MM.1S (cell line): ENCODE measurements at regions not wholly inside any gene's neighbourhood (a gene's known extent, or its start where the extent isn't known, plus 50 kb on each side); places are given as distances from the start of the nearest gene placed in this dataset.

ENCODE experiments used
- DNase-seq: peaks from one replicate; pipeline ENCODE4 v3.0.0-alpha.2; 2015
- H2AFZ ChIP-seq: fragments of 300-600 bp; sonication (generic); 2 replicates; pipeline ENCODE4 v1.6.0; 2016; ENCODE audit warnings: antibody characterized with exemption, low read length
- H3F3A ChIP-seq: fragments of 300-600 bp; sonication (generic); 2 replicates; pipeline ENCODE4 v1.6.1; 2016; ENCODE audit warnings: mild to moderate bottlenecking, antibody characterized with exemption, low read length, moderate library complexity, mixed read lengths; ENCODE audit not compliant: insufficient read depth
- H3K27ac ChIP-seq: fragments of 300-600 bp; sonication (generic); 2 replicates; pipeline ENCODE4 v1.5.1; 2016; ENCODE audit warnings: mild to moderate bottlenecking, low read length
- H3K27me3 ChIP-seq: fragments of 300-600 bp; sonication (generic); replicated peaks from 2 replicates; pipeline ENCODE4 v1.6.0; 2016; ENCODE audit warnings: low read length; ENCODE audit not compliant: insufficient read depth
- H3K36me3 ChIP-seq: fragments of 300-600 bp; sonication (generic); replicated peaks from 2 replicates; pipeline ENCODE4 v1.6.1; 2016; ENCODE audit warnings: mild to moderate bottlenecking, low read length, mixed read lengths; ENCODE audit not compliant: insufficient read depth
- H3K4me1 ChIP-seq: fragments of 300-600 bp; sonication (generic); 2 replicates; pipeline ENCODE4 v1.6.1; 2016; ENCODE audit warnings: low read length, mixed read lengths
- H3K4me2 ChIP-seq: fragments of 300-600 bp; sonication (generic); 2 replicates; pipeline ENCODE4 v1.6.0; 2016; ENCODE audit warnings: low read depth, low read length
- H3K4me3 ChIP-seq: fragments of 300-600 bp; sonication (generic); 2 replicates; pipeline ENCODE4 v1.5.1; 2016; ENCODE audit warnings: low read length, mixed read lengths
- H3K79me2 ChIP-seq: fragments of 300-600 bp; sonication (generic); 2 replicates; pipeline ENCODE4 v1.6.1; 2016; ENCODE audit warnings: mixed run types, low read length, mixed read lengths
- H3K9ac ChIP-seq: fragments of 300-600 bp; sonication (generic); 2 replicates; pipeline ENCODE4 v1.6.1; 2016; ENCODE audit warnings: low read length, mixed read lengths
- H3K9me2 ChIP-seq: fragments of 300-600 bp; sonication (generic); replicated peaks from 2 replicates; pipeline ENCODE4 v1.6.1; 2016; ENCODE audit warnings: mild to moderate bottlenecking, low read length, mixed read lengths; ENCODE audit not compliant: insufficient read depth
- H3K9me3 ChIP-seq: fragments of 300-600 bp; sonication (generic); replicated peaks from 2 replicates; pipeline ENCODE4 v1.6.1; 2016; ENCODE audit warnings: mild to moderate bottlenecking, low read length, mixed read lengths; ENCODE audit not compliant: insufficient read depth
- H4K20me1 ChIP-seq: fragments of 300-600 bp; sonication (generic); 2 replicates; pipeline ENCODE4 v1.6.1; 2016; ENCODE audit warnings: mild to moderate bottlenecking, low read length, moderate library complexity, mixed read lengths; ENCODE audit not compliant: insufficient read depth
- EZH2 ChIP-seq: fragments of 300-600 bp; sonication (generic); optimal IDR thresholded peaks from 2 replicates; pipeline ENCODE3; 2017; ENCODE audit warnings: low read depth, mild to moderate bottlenecking, antibody characterized with exemption, low read length, mixed read lengths
- EZH2phosphoT487 ChIP-seq: fragments of 300-600 bp; sonication (generic); IDR thresholded peaks from 2 replicates; pipeline ENCODE4 v1.6.1; 2018; ENCODE audit warnings: antibody characterized with exemption, low read length
- TF ChIP-seq, protein P1 (sequence below): fragments of 300-600 bp; sonication (generic); IDR thresholded peaks from 2 replicates; pipeline ENCODE4 v1.5.1; 2016; ENCODE audit warnings: antibody characterized with exemption, low read length, mixed read lengths

DNA sequence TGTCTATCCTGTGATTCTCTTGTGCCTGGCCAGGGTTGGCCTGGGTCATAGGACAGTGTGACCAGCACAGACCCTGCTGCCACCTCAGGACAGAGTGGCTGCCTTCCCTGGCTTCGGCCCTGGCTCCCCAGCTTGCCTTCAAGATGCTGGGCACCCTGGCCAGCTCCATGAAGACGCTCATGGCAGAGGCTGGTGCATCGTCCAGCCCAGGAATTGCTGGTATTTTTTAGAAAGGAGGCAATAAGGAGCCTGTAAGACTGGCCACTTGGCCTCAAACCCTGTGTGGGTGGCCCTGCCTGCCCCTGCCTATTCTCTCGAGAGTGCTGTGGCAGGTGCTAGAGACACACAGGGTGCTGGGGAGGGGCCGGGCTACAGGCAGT is 70.4 kb upstream of the ACTRT2 start:
- no peak for DNase-seq
- Histone ChIP-seq H3F3A (no peaks in the 10 kb centered on the region), H3K27ac (no peak overlapping the region), H3K9me2 (no peaks in the 10 kb centered on the region), H3K9ac (no peak overlapping the region), H4K20me1 (no peaks in the 10 kb centered on the region), H3K79me2 (no peaks in the 10 kb centered on the region), H3K36me3 (no peaks in the 10 kb centered on the region), H3K27me3 (peaks cover 77% of the 10 kb centered on the region), H3K4me2 (no peak overlapping the region), H3K4me3 (no peak overlapping the region), H2AFZ (no peak overlapping the region), H3K4me1 (no peaks in the 10 kb centered on the region), H3K9me3 (no peaks in the 10 kb centered on the region)
- no peak for TF ChIP-seq EZH2
- TF ChIP-seq EZH2phosphoT487: no peak
- TF ChIP-seq, protein P1, sequence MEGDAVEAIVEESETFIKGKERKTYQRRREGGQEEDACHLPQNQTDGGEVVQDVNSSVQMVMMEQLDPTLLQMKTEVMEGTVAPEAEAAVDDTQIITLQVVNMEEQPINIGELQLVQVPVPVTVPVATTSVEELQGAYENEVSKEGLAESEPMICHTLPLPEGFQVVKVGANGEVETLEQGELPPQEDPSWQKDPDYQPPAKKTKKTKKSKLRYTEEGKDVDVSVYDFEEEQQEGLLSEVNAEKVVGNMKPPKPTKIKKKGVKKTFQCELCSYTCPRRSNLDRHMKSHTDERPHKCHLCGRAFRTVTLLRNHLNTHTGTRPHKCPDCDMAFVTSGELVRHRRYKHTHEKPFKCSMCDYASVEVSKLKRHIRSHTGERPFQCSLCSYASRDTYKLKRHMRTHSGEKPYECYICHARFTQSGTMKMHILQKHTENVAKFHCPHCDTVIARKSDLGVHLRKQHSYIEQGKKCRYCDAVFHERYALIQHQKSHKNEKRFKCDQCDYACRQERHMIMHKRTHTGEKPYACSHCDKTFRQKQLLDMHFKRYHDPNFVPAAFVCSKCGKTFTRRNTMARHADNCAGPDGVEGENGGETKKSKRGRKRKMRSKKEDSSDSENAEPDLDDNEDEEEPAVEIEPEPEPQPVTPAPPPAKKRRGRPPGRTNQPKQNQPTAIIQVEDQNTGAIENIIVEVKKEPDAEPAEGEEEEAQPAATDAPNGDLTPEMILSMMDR: no peak

DNA sequence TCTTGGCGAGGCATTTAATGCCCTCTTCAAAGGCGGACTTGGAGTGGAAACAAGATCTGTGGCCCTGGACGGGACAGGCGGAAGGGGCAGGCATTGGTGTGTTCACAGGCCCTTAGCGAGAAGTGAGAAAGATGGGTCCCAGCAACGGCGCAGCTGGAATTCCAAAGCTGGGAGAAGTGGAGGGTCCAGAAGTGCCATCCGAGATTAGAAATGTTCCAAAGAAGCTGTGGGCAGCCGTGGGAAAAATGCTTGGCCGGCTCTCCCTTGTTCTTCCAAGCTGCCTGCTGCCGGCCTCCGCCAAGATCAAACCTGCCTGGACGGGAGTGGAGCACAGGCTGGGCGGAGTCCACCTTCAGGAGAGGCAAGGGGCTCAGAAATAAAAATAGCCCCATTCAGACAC is 69.4 kb upstream of the ACTRT2 start:
- H3K9me3 ChIP-seq: no peaks in the 10 kb centered on the region

DNA sequence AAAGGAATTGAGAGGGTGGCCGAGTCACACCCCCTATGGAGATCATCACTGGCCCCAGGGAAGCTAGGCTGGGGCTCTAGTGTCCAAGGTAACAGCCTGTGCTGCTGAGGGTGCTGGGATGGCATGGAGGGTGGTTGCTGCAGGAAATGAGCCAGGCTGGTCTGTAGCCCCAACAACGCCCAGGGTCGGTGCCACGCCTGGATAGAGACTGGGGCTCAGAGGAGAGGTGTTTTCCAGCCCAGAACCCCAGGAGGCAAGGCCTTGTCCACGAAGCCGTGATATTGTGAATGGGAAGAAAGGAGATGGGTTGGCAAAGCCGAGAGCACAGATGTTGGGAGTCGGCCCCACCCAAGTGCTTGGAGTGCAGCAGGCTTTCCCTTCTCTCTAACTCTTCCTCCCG is 68.9 kb upstream of the ACTRT2 start:
- H3K4me3 ChIP-seq: no peak overlapping the region
- H3K4me2 ChIP-seq: no peak overlapping the region
- H3K27ac ChIP-seq: no peak overlapping the region
- H3K4me1 ChIP-seq: no peaks in the 10 kb centered on the region
- no peak for DNase-seq
- H3K9me3 ChIP-seq: no peaks in the 10 kb centered on the region
- H2AFZ ChIP-seq: no peak overlapping the region
- H3K36me3 ChIP-seq: no peaks in the 10 kb centered on the region
- peaks cover 71% of the 10 kb centered on the region for H3K27me3 ChIP-seq
- H3K79me2 ChIP-seq: no peaks in the 10 kb centered on the region
- H3K9ac ChIP-seq: no peak overlapping the region
- H4K20me1 ChIP-seq: no peaks in the 10 kb centered on the region
- TF ChIP-seq EZH2phosphoT487 (no peak), EZH2 (no peak)
- TF ChIP-seq, protein P1: no peak
- H3F3A ChIP-seq: no peaks in the 10 kb centered on the region
- no peaks in the 10 kb centered on the region for H3K9me2 ChIP-seq

More for the DNA sequence above, 69.4 kb upstream of the ACTRT2 start:
- Histone ChIP-seq H4K20me1 (no peaks in the 10 kb centered on the region), H3K79me2 (no peaks in the 10 kb centered on the region), H2AFZ (no peak overlapping the region), H3F3A (no peaks in the 10 kb centered on the region), H3K9ac (no peak overlapping the region), H3K4me1 (no peaks in the 10 kb centered on the region), H3K27ac (no peak overlapping the region), H3K9me2 (no peaks in the 10 kb centered on the region), H3K4me2 (no peak overlapping the region), H3K4me3 (no peak overlapping the region), H3K36me3 (no peaks in the 10 kb centered on the region), H3K27me3 (peaks cover 71% of the 10 kb centered on the region)
- DNase-seq: no peak
- no peak for TF ChIP-seq EZH2
- TF ChIP-seq, protein P1: no peak
- TF ChIP-seq EZH2phosphoT487: no peak

DNA sequence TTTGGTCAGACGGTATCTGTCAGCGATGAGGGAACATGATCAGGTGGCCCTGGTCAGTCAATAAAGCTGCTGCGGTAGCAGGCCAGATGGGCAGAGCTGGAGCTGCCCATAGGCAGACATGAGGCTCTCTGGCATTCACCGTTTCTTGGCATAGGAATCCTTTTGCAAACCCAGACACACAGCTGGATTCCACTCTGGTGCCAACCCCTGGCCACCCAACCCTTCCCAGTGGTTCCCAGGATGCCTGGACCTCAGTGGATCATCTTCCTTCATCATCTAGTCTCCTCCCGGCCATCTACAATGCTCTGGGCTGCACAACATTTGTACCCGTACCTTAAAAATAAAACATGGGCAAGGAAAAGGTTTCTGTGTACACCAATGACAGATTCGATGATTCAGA is 68.3 kb upstream of the ACTRT2 start:
- H3K9me3 ChIP-seq: no peaks in the 10 kb centered on the region
- peaks cover 70% of the 10 kb centered on the region for H3K27me3 ChIP-seq

More for the DNA sequence above, 68.3 kb upstream of the ACTRT2 start:
- no peak for DNase-seq
- Histone ChIP-seq H3K4me1 (no peaks in the 10 kb centered on the region), H3K27ac (no peak overlapping the region), H3K4me3 (no peak overlapping the region), H3K4me2 (no peak overlapping the region), H3K79me2 (no peaks in the 10 kb centered on the region), H3K9me2 (no peaks in the 10 kb centered on the region), H3F3A (no peaks in the 10 kb centered on the region), H2AFZ (no peak overlapping the region), H3K9ac (no peak overlapping the region), H4K20me1 (no peaks in the 10 kb centered on the region), H3K36me3 (no peaks in the 10 kb centered on the region)
- no peak for TF ChIP-seq EZH2
- no peak for TF ChIP-seq EZH2phosphoT487
- TF ChIP-seq, protein P1: no peak
